Common myeloid progenitor, CD34-positive (primary cell): ENCODE measurements at regions not wholly inside any gene's neighbourhood (a gene's known extent, or its start where the extent isn't known, plus 50 kb on each side); places are given as distances from the start of the nearest gene placed in this dataset.
"Not testable (repeated sequence)": the region's sequence is repeated elsewhere in the genome, so short reads cannot be mapped to it uniquely, and the experiment has no call there.

ENCODE experiments used
- CTCF ChIA-PET: fragments of 350-600 bp; sonication (Branson Sonifier 250); formaldehyde crosslinking; loops from one replicate; lab custom pipeline; 2021; ENCODE audit warnings: antibody characterized with exemption; lab: Charles Lee
- POLR2A ChIA-PET: fragments of 350-600 bp; sonication (Branson Sonifier 250); formaldehyde crosslinking; loops from one replicate; lab custom pipeline; 2021; ENCODE audit warnings: antibody characterized with exemption; lab: Charles Lee
- DNase-seq, 3 donors: peaks; one replicate each; pipeline versions ENCODE4 v3.0.0 to v3.0.0-alpha.2; 2013
- H3K27ac ChIP-seq, 2 experiments: 1 replicate in 1 of 2; 2 replicates in 1 of 2; pipeline ENCODE4 v1.7.0; 2013; ENCODE audit warnings: inconsistent platforms in 2 of 2, low read length in 2 of 2, mild to moderate bottlenecking in 2 of 2, low read depth in 1 of 2, moderate library complexity in 1 of 2; ENCODE audit not compliant: severe bottlenecking in 2 of 2, insufficient read depth in 1 of 2, poor library complexity in 1 of 2
- H3K27me3 ChIP-seq, 5 experiments: replicated peaks in 2 of 5; 1 replicate in 3 of 5; 2 replicates in 2 of 5; pipeline versions ENCODE4 v1.6.1 to v1.7.0; 2013; ENCODE audit warnings: low read length in 4 of 5, mild to moderate bottlenecking in 2 of 5, moderate library complexity in 2 of 5, inconsistent platforms in 1 of 5; ENCODE audit not compliant: insufficient read depth in 5 of 5, control insufficient read depth in 4 of 5
- H3K36me3 ChIP-seq, 4 experiments: 1 replicate in 2 of 4; 2 replicates in 2 of 4; pipeline versions ENCODE4 v1.6.1 to v1.7.0; 2013; ENCODE audit warnings: low read length in 3 of 4, control low read depth in 1 of 4, mild to moderate bottlenecking in 1 of 4; ENCODE audit not compliant: control insufficient read depth in 4 of 4, insufficient read depth in 4 of 4
- H3K4me1 ChIP-seq, 4 experiments: 1 replicate in 3 of 4; 2 replicates in 1 of 4; pipeline versions ENCODE4 v1.6.1 to v1.7.1; 2013; ENCODE audit warnings: low read length in 3 of 4, mild to moderate bottlenecking in 3 of 4, control low read depth in 1 of 4, inconsistent platforms in 1 of 4, moderate library complexity in 1 of 4; ENCODE audit not compliant: control insufficient read depth in 4 of 4, insufficient read depth in 4 of 4; ENCODE audit errors: control extremely low read depth in 1 of 4
- H3K4me3 ChIP-seq, 7 experiments: 1 replicate in 4 of 7; 2 replicates in 3 of 7; pipeline versions ENCODE4 v1.5.1 to v1.7.0; 2013; ENCODE audit warnings: mild to moderate bottlenecking in 7 of 7, low read length in 6 of 7, moderate library complexity in 6 of 7, inconsistent platforms in 2 of 7, low read depth in 2 of 7, control low read depth in 1 of 7; ENCODE audit not compliant: insufficient read depth in 4 of 7, control insufficient read depth in 1 of 7; ENCODE audit errors: extremely low read depth in 1 of 7
- H3K9me3 ChIP-seq, 5 experiments: 1 replicate in 4 of 5; 2 replicates in 1 of 5; pipeline versions ENCODE4 v1.6.1 to v1.7.1; 2013; ENCODE audit warnings: low read length in 4 of 5, mild to moderate bottlenecking in 2 of 5, inconsistent platforms in 1 of 5, low read depth in 1 of 5, moderate library complexity in 1 of 5; ENCODE audit not compliant: control insufficient read depth in 4 of 5, insufficient read depth in 2 of 5; ENCODE audit errors: control extremely low read depth in 1 of 5
- WGBS: methylation state at CpG from one replicate; pipeline ENCODE4 v1.1.5; 2013; ENCODE audit not compliant: insufficient coverage; 5-methylcytosine and 5-hydroxymethylcytosine counted together

DNA sequence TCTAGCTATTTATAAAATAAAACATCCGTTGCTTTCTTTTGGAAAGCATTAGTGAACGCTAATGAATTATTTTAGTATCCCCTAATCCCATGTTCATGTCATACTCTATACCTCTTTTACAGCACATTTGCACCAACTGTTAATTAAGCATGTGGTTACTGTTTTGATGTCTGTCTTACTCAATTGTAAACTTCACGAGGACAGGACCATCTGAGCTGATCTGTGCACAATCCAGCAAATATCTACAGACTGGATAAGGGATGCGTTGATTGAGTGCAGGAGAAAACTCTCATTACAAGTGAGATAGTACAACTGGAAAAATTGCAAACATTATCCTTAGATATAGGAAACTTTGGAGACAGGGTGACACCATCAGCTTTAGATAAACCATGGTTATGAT lies 201.1 kb downstream of the PCDH20 start:
- Histone ChIP-seq H3K9me3 (no peaks in the 10 kb centered on the region), H3K4me1 (no peaks in the 10 kb centered on the region), H3K27me3 (peaks cover 0 to 2% (median 0%) of the 10 kb centered on the region in 5 experiments), H3K4me3 (no peak overlapping the region), H3K27ac (no peak overlapping the region), H3K36me3 (no peaks in the 10 kb centered on the region)
- no peak for DNase-seq
- ChIA-PET POLR2A (no interaction called here), CTCF (no interaction called here)
- 92% methylated on average over 4 of the region's 4 CpGs for WGBS

- POLR2A ChIA-PET, H3K4me3 ChIP-seq, H3K27me3 ChIP-seq, DNase-seq, CTCF ChIA-PET, H3K27ac ChIP-seq, H3K9me3 ChIP-seq, H3K4me1 ChIP-seq, H3K36me3 ChIP-seq: not testable (repeated sequence)
- 92% methylated on average over 11 of the region's 11 CpGs for WGBS
Observed at GRCh38 chr13:61205898-61206297, 209.8 kb downstream of the PCDH20 start.

GRCh38 chr13:61204025-61204424 lies 211.6 kb downstream of the PCDH20 start:
- no peaks in the 10 kb centered on the region for H3K9me3 ChIP-seq
- no peaks in the 10 kb centered on the region for H3K4me1 ChIP-seq
- H3K4me3 ChIP-seq = no peak overlapping the region
- DNase-seq = no peak
- no CpG with 5 or more reads among the region's 1 CpG for WGBS
- no peaks in the 10 kb centered on the region for H3K36me3 ChIP-seq
- ChIA-PET POLR2A (no interaction called here), CTCF (no interaction called here)
- H3K27me3 ChIP-seq = no peaks in the 10 kb centered on the region
- no peak overlapping the region for H3K27ac ChIP-seq

GRCh38 chr13:61202042-61202441 lies 213.6 kb downstream of the PCDH20 start:
- POLR2A ChIA-PET = no interaction called here
- no peak overlapping the region for H3K27ac ChIP-seq
- no peaks in the 10 kb centered on the region for H3K27me3 ChIP-seq
- no peaks in the 10 kb centered on the region for H3K4me1 ChIP-seq
- H3K4me3 ChIP-seq = no peak overlapping the region
- no peaks in the 10 kb centered on the region for H3K9me3 ChIP-seq
- H3K36me3 ChIP-seq = no peaks in the 10 kb centered on the region
- 43% methylated on average over 1 of the region's 1 CpG for WGBS
- CTCF ChIA-PET = no interaction called here
- no peak for DNase-seq

GRCh38 chr13:61192826-61193225 lies 222.8 kb downstream of the PCDH20 start:
- CTCF ChIA-PET = no interaction called here

DNA sequence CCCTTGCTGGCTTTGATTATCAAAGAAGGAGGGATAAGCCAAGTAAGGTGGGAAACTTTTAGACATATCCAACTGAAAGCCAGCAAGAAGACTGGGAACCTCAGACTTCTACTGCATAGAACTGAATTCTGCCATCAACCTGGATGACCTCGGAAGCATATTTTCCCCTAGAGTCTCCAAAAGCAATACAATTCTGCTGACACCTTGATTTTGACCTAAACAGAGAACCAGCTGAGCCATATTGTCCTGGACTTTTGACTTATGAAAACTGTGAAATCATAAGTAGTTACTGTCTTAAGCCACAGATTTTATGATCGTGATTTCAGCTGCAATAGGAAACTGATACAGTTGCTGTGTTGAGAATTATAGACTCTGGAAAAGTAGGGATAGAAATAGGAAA lies 227.6 kb downstream of the PCDH20 start:
- Histone ChIP-seq H3K36me3 (no peaks in the 10 kb centered on the region), H3K9me3 (no peaks in the 10 kb centered on the region), H3K4me1 (no peaks in the 10 kb centered on the region), H3K27ac (no peak overlapping the region), H3K27me3 (no peaks in the 10 kb centered on the region), H3K4me3 (no peak overlapping the region)
- ChIA-PET POLR2A (no interaction called here), CTCF (no interaction called here)
- 100% methylated on average over 1 of the region's 2 CpGs for WGBS
- DNase-seq = no peak

More at GRCh38 chr13:61192826-61193225, 222.8 kb downstream of the PCDH20 start:
- H3K9me3 ChIP-seq = no peaks in the 10 kb centered on the region
- no peak overlapping the region for H3K27ac ChIP-seq
- 93% methylated on average over 1 of the region's 1 CpG for WGBS
- H3K4me1 ChIP-seq = no peaks in the 10 kb centered on the region
- no peaks in the 10 kb centered on the region for H3K27me3 ChIP-seq
- POLR2A ChIA-PET = no interaction called here
- no peak overlapping the region for H3K4me3 ChIP-seq
- no peak for DNase-seq
- H3K36me3 ChIP-seq = no peaks in the 10 kb centered on the region

DNA sequence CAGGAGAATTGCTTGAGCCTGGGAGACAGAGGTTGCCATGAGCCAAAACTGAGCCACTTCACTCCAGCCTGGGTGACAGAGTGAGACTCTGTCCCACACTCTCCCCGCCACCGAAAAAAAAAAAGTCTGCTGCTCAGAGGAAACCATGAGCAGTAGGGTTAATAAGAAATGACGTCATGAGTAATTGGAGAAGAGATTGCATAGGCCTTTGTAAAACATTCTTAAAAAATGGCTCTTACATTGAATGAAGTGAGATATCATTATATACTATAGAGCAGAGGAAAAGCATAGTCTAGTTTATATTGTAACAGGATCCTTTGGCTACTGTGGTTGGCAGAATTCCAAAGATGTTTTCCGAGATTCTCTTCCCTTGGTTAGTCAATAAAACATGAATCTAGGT lies 228.2 kb downstream of the PCDH20 start:
- H3K27me3 ChIP-seq = no peaks in the 10 kb centered on the region
- ChIA-PET CTCF (no interaction called here), POLR2A (no interaction called here)
- no peak overlapping the region for H3K4me3 ChIP-seq
- H3K36me3 ChIP-seq = no peaks in the 10 kb centered on the region
- no peaks in the 10 kb centered on the region for H3K9me3 ChIP-seq
- H3K27ac ChIP-seq = no peak overlapping the region
- no peak for DNase-seq
- 86% methylated on average over 1 of the region's 4 CpGs for WGBS
- no peaks in the 10 kb centered on the region for H3K4me1 ChIP-seq
